Left lobe of liver (tissue), 2 donors: ENCODE measurements at regions not wholly inside any gene's neighbourhood (a gene's known extent, or its start where the extent isn't known, plus 50 kb on each side); places are given as distances from the start of the nearest gene placed in this dataset.

Source experiments
- ATAC-seq: fragments of 200-7000 bp; cut with Tn5 transposase; one replicate; pipeline ENCODE4 v1.9.1; 2020; ENCODE audit warnings: mild to moderate bottlenecking, moderate library complexity
- DNase-seq: peaks from one replicate; pipeline ENCODE4 v3.0.0-alpha.2; 2020; ENCODE audit warnings: low spot score
- donor health status: DM: no; HTN: no; CAD: no; lungs with moderate emphysema.
- donor health status: DM: no; HTN: yes; CAD: no.

GRCh38 chr5:142479150-142479549, 154.3 kb upstream of the SPRY4 start:
- ATAC-seq (no peak), DNase-seq (no peak)

- ATAC-seq, result no peak
- DNase-seq, result no peak
These were observed 153.3 kb upstream of the SPRY4 start for GRCh38 chr5:142478113-142478512.

- no peak for DNase-seq
These were observed 150.3 kb upstream of the SPRY4 start for GRCh38 chr5:142475102-142475513.

GRCh38 chr5:142474431-142475094, 149.7 kb upstream of the SPRY4 start:
- ATAC-seq, result no peak
- DNase-seq, result no peak

More at GRCh38 chr5:142475102-142475513, 150.3 kb upstream of the SPRY4 start:
- ATAC-seq, result no peak

- no peak for ATAC-seq
- DNase-seq, result no peak
These were observed 148.2 kb upstream of the SPRY4 start for GRCh38 chr5:142473038-142473437.

- no peak for ATAC-seq
- no peak for DNase-seq
These were observed 147.6 kb upstream of the SPRY4 start for GRCh38 chr5:142472306-142472951.

- peak; percentile 81 for ATAC-seq
- DNase-seq, result no peak
These were observed 141.6 kb upstream of the SPRY4 start for GRCh38 chr5:142466195-142466971.

GRCh38 chr5:142465476-142465875, 140.7 kb upstream of the SPRY4 start:
- DNase-seq, result no peak
- ATAC-seq, result no peak

- peak; percentile 66 for ATAC-seq
- no peak for DNase-seq
These were observed 139.1 kb upstream of the SPRY4 start for GRCh38 chr5:142463904-142464303.

- no peak for DNase-seq
- no peak for ATAC-seq
These were observed 136.3 kb upstream of the SPRY4 start for GRCh38 chr5:142461028-142461590.

GRCh38 chr5:142459209-142459608, 134.4 kb upstream of the SPRY4 start:
- DNase-seq (no peak), ATAC-seq (no peak)

- ATAC-seq (no peak), DNase-seq (no peak)
These were observed 131.0 kb upstream of the SPRY4 start for GRCh38 chr5:142455856-142456255.

- no peak for ATAC-seq
These were observed 129.1 kb upstream of the SPRY4 start for GRCh38 chr5:142453932-142454331.

GRCh38 chr5:142450419-142450818, 125.6 kb upstream of the SPRY4 start:
- ATAC-seq, result no peak
- no peak for DNase-seq

More at GRCh38 chr5:142453932-142454331, 129.1 kb upstream of the SPRY4 start:
- no peak for DNase-seq

- ATAC-seq, result no peak
- DNase-seq, result no peak
These were observed 123.1 kb upstream of the SPRY4 start for GRCh38 chr5:142447887-142448286.

GRCh38 chr5:142446960-142447279, 122.1 kb upstream of the SPRY4 start:
- no peak for ATAC-seq
- no peak for DNase-seq

GRCh38 chr5:142446131-142446959, 121.5 kb upstream of the SPRY4 start:
- no peak for DNase-seq
- peak; percentile 33 for ATAC-seq

- ATAC-seq (no peak), DNase-seq (no peak)
These were observed 120.4 kb upstream of the SPRY4 start for GRCh38 chr5:142445266-142445665.

- ATAC-seq (no peak), DNase-seq (no peak)
These were observed 116.8 kb upstream of the SPRY4 start for GRCh38 chr5:142441616-142442015.

- ATAC-seq, result no peak
- no peak for DNase-seq
These were observed 114.5 kb upstream of the SPRY4 start for GRCh38 chr5:142439207-142439860.
